Esophagus mucosa (tissue), 1 donor: ENCODE measurements at regions not wholly inside any gene's neighbourhood (a gene's known extent, or its start where the extent isn't known, plus 50 kb on each side); places are given as distances from the start of the nearest gene placed in this dataset.
"Not testable (repeated sequence)": the region's sequence is repeated elsewhere in the genome, so short reads cannot be mapped to it uniquely, and the experiment has no call there.

Experiments
- ATAC-seq: fragments of 200-7000 bp; cut with Tn5 transposase; one replicate; pipeline ENCODE4 v1.9.1; 2020
- donor health status: DM: yes; HTN: yes; CAD: no.

- no peak for ATAC-seq
Observed at GRCh38 chr16:60763869-60764268, 1272.4 kb downstream of the CDH8 start.

- ATAC-seq = no peak
Observed at GRCh38 chr16:60755907-60756306, 1280.3 kb downstream of the CDH8 start.

- no peak for ATAC-seq
Observed at GRCh38 chr16:60748366-60748765, 1287.9 kb downstream of the CDH8 start.

DNA sequence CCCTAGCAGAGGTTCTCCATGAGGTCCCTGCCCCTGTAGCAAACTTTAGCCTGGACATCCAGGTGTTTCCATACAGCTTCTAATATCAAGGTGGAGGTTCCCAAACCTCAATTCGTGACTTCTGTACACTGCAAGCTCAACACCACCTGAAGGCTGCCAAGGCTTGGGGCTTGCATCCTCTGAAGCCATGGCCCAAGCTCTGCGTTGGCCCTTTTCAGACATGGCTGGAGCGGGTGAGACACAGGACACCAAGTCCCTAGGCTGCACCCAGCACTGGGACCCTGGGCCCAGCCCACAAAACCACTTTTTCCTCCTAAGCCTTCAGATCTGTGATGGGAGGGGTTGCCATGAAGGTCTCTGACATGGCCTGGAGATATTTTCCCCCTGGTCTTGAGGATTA lies 1292.0 kb downstream of the CDH8 start:
- no peak for ATAC-seq

DNA sequence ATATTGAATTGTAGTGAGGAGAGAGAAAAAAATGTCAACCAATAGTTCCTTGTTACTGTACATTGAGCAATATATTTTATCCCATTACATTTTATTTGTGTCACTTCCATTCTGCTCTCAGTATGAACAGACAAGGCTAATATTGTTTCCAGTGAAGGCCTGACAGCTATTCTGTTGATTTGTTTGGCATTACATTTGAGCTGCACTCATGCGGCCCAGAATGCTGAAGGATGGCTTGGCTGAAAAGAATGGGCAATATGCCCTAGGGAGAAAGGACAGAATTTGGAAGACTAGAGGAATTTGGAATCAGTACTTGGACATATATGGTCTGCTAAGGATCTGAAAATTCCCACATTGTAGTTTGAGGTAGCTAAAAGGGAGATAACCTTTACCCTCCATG lies 1294.4 kb downstream of the CDH8 start:
- ATAC-seq = no peak

DNA sequence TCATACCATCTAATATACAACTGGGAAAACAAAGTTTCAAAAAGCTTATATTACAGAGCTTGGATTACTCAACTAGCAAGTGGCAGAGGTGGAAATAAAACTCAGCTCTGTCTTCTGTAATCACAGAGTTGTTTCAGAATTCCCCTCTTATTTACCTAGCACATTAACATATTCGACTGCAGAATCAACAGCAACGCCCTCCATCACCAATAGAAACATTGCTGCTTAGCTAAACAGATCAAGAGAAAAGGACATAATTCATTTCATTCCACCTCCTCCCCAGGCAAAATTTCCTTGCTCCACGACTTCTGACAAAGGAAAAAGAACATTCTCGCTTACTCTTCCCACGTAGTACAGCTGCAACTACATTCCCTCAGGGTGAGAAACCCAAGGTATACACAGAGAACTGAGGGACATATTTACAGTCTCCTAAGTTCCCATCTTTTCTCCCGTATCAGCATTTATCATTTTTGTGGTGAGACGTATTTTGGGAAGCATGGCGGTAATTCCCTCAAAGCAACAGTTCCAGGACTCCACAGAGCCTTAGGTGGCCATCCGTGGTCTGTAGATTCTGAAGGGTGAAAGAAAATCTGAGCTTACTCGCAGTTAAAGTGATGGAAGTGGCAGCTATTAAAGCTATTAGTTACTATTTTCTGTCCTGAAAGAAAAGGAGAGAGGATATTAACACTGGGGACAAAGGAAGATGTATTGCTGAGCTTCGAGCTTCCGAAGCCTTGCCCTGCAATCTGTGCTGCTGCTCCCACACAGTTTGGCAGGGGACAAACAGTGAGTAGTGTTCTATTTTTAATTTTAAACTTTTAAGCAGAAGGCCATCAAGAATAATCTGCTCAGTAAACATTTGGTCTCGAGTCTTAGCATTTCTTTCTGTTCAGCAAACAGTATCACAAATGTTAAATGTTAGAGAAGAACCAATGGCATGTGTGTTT lies 1296.2 kb downstream of the CDH8 start:
- no peak for ATAC-seq

DNA sequence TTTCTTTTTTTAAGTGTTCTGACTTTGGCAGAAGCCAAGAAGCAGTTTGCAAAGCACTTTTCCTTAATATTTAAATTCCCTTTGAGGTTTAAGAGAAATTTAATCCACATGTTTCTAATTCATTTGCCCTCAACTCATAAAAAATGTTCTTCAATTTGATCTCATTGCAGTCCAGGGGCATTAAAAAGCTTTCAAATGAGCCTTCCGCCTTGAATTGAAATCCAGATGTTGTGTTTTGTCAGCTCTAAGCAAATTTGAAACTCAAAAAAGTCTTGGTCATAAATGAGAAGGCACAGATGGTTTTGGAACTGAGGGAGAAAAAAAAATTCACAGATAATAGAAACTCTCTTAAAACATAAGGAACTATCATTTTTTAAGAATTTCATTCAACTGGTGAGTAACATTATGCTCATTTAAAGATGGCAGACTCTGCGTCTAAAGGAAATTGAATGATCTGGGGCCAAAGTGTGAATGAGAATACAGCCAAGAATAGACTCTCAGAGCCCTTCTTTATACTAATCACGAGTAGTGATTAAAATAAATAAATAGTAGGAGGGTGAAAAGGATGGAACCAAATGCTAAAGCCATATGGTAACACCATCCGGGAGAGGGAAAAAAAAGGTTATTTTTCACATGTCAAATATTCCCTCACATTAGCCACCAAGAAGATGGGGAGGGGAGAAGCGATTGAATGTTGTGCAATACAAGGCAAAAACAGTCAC lies 1304.7 kb downstream of the CDH8 start:
- no peak for ATAC-seq

DNA sequence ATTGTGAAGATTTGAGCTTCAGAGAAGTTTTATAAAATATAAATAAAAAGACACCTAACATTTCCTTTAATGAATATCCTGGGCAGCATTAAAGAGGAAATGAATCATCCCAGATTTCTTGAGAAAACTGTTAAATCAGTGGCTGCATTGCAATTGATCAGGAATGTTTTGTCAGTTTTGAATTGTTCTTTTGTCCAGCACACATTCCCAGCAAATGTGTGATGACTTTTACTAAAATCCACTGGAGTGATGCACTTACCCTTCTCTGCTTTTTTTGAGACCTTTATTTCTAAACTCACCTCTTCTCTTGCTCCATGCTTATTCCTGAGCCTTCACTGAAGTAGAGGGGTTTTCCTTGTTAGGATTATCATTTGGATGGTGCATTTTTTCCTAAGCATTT lies 1307.2 kb downstream of the CDH8 start:
- no peak for ATAC-seq

DNA sequence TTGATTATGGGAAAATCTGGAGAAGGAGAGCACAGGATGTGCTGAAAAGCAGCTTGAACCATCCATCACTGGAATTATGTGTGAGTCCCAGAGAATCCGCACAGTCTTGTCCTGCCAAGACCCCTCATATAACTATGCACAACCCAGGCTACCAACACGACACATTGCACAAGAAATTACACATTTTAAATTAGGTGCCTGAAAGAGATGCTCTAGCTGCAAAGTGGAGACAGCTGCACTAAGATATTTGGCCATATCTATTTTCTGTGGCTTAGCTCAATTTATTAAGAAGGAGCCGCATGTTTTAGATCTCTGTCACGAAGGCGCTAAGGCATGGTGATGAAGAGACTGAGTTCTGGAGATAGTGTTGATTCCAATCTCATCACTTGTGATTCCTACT lies 1308.4 kb downstream of the CDH8 start:
- ATAC-seq = no peak

- no peak for ATAC-seq
Observed at GRCh38 chr16:60720060-60720459, 1316.2 kb downstream of the CDH8 start.

DNA sequence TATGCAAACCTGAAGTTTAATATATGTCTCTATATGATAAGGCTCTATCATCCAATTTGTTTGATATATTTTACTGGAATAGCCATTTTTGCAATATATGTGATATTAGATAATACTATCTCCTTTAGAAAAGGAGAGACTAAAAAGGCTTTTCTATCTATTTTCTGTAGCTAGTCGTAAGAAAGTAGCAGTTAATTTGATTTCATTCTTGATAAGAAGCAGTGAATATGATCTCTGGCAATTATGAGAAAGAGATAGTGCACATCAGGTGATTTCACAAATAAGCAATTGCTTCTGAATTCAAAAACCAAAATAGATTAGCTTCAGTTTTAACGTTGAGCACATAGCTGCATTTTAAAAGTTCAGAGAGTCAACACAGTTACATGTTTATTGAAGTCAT lies 1318.4 kb downstream of the CDH8 start:
- ATAC-seq = no peak

GRCh38 chr16:60712144-60712543 lies 1324.1 kb downstream of the CDH8 start:
- ATAC-seq = no peak

DNA sequence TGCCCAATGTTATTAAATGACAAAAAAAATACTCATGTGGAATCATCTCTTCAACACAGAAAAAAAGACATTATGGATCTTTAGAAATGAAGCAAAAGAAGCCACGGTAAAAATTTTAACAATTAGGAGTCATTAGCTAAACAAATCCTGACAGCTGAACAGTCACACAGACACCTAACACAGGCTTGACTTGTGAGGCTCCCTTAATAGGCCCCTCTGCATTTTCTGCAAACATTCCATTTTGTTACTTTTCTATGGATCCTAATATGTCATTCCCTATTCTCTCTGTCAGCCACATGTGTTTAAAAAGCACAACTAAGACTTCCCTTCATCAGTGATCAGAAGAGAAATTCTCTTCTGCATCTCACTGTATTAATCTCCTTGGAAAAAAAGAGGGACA lies 1331.5 kb downstream of the CDH8 start:
- ATAC-seq = no peak

DNA sequence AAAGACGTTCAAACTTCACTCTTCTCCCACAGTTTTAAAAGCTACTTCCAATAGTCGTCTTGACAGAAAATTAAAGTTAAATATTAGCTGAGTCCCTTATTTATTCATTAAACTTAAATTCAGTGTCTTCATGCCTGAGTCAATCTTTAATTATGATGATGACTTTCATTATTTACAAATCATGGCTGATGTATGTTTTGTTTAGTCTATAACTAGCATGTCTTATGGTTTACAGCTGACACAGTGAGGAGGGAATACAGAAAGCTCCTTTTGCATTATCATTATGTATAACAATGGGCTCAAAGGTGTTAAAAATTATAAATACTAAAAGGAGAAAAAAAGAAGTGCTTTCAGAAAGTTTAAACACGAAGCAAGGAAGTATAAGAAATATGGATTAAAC lies 1333.1 kb downstream of the CDH8 start:
- ATAC-seq = no peak

DNA sequence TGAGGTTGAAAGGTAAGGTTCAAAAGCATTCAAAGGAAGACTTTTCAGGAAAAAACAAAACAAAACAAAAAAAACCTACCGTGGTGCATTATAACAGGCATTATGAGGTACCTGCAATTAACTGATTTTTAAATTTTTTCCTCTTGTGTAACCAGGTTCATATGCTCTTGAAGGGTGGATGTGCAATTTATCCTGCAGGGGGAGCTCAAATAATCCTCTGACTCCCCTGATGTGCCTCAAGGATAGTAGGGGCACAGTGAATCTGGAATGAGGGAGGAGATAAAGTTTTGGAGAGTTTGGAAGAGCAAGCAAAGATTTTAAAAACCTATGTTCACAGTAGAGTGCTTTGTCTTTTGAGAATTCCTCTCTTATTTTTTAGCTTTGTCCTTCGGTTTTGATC lies 1349.4 kb downstream of the CDH8 start:
- no peak for ATAC-seq

DNA sequence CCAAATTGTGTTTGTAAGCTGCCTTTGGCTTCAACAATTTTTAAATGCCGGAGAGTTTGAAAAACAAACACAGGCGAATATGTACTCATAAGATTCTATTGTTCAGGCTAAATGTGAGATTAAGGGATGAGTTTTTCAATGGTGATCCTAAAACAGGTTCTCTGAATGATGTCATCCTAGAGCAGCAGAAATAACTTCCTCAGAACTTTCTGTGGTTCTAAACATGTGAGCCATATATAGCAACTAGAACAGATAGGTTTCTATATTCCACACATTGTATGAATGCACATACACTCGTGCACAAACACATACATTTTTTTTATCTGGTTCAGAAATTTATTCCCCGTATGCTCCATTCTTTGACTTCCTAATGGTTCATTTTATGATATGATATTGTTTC lies 1352.2 kb downstream of the CDH8 start:
- ATAC-seq = no peak

- ATAC-seq = no peak
Observed at GRCh38 chr16:60682219-60682618, 1354.0 kb downstream of the CDH8 start.

GRCh38 chr16:60681043-60681442 lies 1355.2 kb downstream of the CDH8 start:
- ATAC-seq = no peak

- no peak for ATAC-seq
Observed at GRCh38 chr16:60675022-60675421, 1361.2 kb downstream of the CDH8 start.

DNA sequence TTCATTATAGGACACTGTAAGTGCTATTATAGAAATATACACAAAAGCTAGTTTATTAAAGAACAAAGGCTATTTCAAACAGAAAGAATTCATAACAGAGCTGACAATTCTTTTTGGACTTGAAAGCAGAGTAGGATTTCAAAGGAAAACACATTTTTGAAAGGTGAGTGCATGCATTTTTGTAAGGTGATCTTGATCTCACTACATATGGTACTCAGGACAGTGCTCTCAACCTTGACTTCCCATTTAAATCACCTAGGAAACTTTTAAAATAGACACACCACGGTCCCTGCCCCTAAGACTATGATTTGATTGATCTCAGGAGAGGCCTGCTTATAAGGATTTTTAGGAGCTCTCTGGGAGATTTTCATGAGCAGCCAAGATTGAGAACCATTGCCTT lies 1362.0 kb downstream of the CDH8 start:
- no peak for ATAC-seq

GRCh38 chr16:60655514-60656153 lies 1380.6 kb downstream of the CDH8 start:
- no peak for ATAC-seq

- ATAC-seq = no peak
Observed at GRCh38 chr16:60651346-60651745, 1384.9 kb downstream of the CDH8 start.

DNA sequence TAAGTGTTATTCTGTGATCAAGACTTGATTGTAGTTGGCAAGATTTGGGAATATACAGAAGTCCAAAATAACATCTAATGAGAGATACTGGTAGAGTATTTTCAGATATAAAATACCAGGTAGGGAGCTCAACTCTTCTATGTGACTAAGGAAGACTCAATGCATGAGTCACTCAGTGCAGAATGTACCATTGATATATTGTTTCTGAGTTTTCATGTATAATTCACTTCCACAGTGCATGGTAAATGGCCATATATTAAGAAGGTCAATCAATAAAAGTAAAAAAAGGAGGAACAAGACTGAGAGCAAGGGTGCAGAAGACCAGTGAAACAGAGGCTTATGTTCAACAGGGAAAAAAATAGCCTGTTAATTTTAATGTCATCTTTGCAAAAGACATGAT lies 1387.9 kb downstream of the CDH8 start:
- no peak for ATAC-seq

GRCh38 chr16:60647388-60647787 lies 1388.8 kb downstream of the CDH8 start:
- ATAC-seq = not testable (repeated sequence)
